ENCODE measurements at regions not wholly inside any gene's neighbourhood (a gene's known extent, or its start where the extent isn't known, plus 50 kb on each side); places are given as distances from the start of the nearest gene placed in this dataset.

DNA sequence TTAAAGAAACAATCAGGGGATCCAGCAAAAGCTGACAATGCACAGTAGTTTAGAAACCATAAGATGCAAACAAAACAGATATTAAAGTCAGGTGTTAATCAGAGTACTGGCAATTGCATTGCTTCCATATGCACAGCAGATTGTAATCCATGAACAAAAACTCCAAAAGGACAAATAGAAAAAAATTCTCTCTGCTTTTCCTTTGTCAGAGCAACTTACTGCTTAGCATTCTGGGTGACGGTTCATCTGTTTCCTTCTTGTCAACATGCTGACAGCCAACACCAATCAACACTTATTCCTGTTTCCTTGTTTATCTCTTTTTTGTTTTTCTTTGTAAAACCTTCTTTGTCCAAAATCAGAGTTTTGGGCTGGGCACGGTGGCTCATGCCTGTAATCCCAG, 473.1 kb downstream of the XIRP2 start:
- no peaks in the 10 kb centered on the region for H3K36me3 ChIP-seq (ENCODE audit: insufficient read depth, low read length)
- ATAC-seq (ENCODE audit: insufficient read depth, low read depth) (no peak), DNase-seq (no peak)
- H2AFZ ChIP-seq (ENCODE audit: low read depth, low read length) = no peak overlapping the region
- no peak overlapping the region for H3K4me3 ChIP-seq (ENCODE audit: low read depth in 1 of 2, low read length in 2 of 2)
- H3K27ac ChIP-seq (ENCODE audit: low read length) = no peak overlapping the region
- H3K9ac ChIP-seq (ENCODE audit: low read depth, low read length) = no peak overlapping the region
- H3K4me1 ChIP-seq (ENCODE audit: insufficient read depth, low read length) = no peaks in the 10 kb centered on the region
- no peaks in the 10 kb centered on the region for H4K20me1 ChIP-seq (ENCODE audit: insufficient read depth, low read length)
- H3K79me2 ChIP-seq (ENCODE audit: insufficient read depth, low read length) = no peaks in the 10 kb centered on the region
- no peak overlapping the region for H3K4me2 ChIP-seq (ENCODE audit: insufficient read depth, low read length)
- TF ChIP-seq, protein P1, sequence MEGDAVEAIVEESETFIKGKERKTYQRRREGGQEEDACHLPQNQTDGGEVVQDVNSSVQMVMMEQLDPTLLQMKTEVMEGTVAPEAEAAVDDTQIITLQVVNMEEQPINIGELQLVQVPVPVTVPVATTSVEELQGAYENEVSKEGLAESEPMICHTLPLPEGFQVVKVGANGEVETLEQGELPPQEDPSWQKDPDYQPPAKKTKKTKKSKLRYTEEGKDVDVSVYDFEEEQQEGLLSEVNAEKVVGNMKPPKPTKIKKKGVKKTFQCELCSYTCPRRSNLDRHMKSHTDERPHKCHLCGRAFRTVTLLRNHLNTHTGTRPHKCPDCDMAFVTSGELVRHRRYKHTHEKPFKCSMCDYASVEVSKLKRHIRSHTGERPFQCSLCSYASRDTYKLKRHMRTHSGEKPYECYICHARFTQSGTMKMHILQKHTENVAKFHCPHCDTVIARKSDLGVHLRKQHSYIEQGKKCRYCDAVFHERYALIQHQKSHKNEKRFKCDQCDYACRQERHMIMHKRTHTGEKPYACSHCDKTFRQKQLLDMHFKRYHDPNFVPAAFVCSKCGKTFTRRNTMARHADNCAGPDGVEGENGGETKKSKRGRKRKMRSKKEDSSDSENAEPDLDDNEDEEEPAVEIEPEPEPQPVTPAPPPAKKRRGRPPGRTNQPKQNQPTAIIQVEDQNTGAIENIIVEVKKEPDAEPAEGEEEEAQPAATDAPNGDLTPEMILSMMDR (IDR thresholded peaks at IDR 0.05; ENCODE audit: borderline replicate concordance, extremely low read depth, low read length, poor library complexity, severe bottlenecking) = no peak
- no peaks in the 10 kb centered on the region for H3K27me3 ChIP-seq (ENCODE audit: insufficient read depth, low read length, poor library complexity)
- no peaks in the 10 kb centered on the region for H3K9me3 ChIP-seq (ENCODE audit: insufficient read depth, low read length, severe bottlenecking)

- no peak for TF ChIP-seq EZH2 (IDR thresholded peaks at IDR 0.05; ENCODE audit: borderline replicate concordance, low read depth, low read length, severe bottlenecking)
- TF ChIP-seq, protein P1 (IDR thresholded peaks at IDR 0.05; ENCODE audit: borderline replicate concordance, extremely low read depth, low read length, poor library complexity, severe bottlenecking) = no peak
- Histone ChIP-seq H3K79me2 (ENCODE audit: insufficient read depth, low read length) (no peaks in the 10 kb centered on the region), H3K27ac (ENCODE audit: low read length) (no peak overlapping the region), H3K27me3 (ENCODE audit: insufficient read depth, low read length, poor library complexity) (no peaks in the 10 kb centered on the region), H3K36me3 (ENCODE audit: insufficient read depth, low read length) (no peaks in the 10 kb centered on the region), H3K4me3 (ENCODE audit: low read depth in 1 of 2, low read length in 2 of 2) (no peak overlapping the region), H2AFZ (ENCODE audit: low read depth, low read length) (no peak overlapping the region), H3K4me2 (ENCODE audit: insufficient read depth, low read length) (no peak overlapping the region), H4K20me1 (ENCODE audit: insufficient read depth, low read length) (no peaks in the 10 kb centered on the region), H3K4me1 (ENCODE audit: insufficient read depth, low read length) (no peaks in the 10 kb centered on the region), H3K9me3 (ENCODE audit: insufficient read depth, low read length, severe bottlenecking) (no peaks in the 10 kb centered on the region), H3K9ac (ENCODE audit: low read depth, low read length) (no peak overlapping the region)
- DNase-seq = no peak
- no peak for ATAC-seq (ENCODE audit: insufficient read depth, low read depth)
Measured at GRCh38 chr2:167355821-167356220, 467.5 kb downstream of the XIRP2 start.

DNA sequence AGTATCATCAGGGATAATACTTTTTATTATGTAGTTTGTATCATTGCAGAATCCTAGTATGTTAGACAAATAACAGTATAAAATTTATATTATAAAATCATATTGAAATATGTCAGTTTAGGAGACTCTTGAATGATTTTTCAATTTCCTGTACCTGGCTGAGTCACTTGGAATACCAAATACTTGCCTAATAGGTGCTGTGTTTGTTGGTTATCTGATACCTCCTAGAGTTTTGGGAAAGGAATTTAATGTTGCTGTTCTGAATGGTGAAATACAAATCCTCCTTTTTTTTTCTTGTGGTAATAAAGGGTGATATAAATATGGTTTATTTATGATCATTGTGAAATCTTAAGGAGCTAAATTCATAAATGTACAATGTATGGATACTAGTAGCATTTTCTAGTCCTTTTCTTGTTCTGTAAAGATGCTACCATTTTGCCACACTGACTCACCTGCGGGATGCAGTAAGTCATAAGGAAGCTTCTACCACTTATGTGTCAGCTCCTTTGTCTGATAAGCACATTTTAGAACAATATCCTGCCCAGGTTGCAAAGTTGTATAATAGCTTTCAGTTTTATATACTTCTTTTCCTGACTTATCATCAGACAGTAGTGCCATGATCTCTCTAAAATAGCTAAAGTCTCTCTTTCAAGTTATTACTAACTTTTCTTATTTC, 465.5 kb downstream of the XIRP2 start:
- H4K20me1 ChIP-seq (ENCODE audit: insufficient read depth, low read length) = no peaks in the 10 kb centered on the region
- no peaks in the 10 kb centered on the region for H3K27me3 ChIP-seq (ENCODE audit: insufficient read depth, low read length, poor library complexity)
- no peak overlapping the region for H3K9ac ChIP-seq (ENCODE audit: low read depth, low read length)
- no peak overlapping the region for H2AFZ ChIP-seq (ENCODE audit: low read depth, low read length)
- no peak overlapping the region for H3K27ac ChIP-seq (ENCODE audit: low read length)
- H3K9me3 ChIP-seq (ENCODE audit: insufficient read depth, low read length, severe bottlenecking) = no peaks in the 10 kb centered on the region
- no peak for TF ChIP-seq EZH2 (IDR thresholded peaks at IDR 0.05; ENCODE audit: borderline replicate concordance, low read depth, low read length, severe bottlenecking)
- TF ChIP-seq, protein P1 (IDR thresholded peaks at IDR 0.05; ENCODE audit: borderline replicate concordance, extremely low read depth, low read length, poor library complexity, severe bottlenecking) = no peak
- ATAC-seq (ENCODE audit: insufficient read depth, low read depth) = no peak
- H3K4me3 ChIP-seq (ENCODE audit: low read depth in 1 of 2, low read length in 2 of 2) = no peak overlapping the region
- no peaks in the 10 kb centered on the region for H3K79me2 ChIP-seq (ENCODE audit: insufficient read depth, low read length)
- no peaks in the 10 kb centered on the region for H3K4me1 ChIP-seq (ENCODE audit: insufficient read depth, low read length)
- H3K36me3 ChIP-seq (ENCODE audit: insufficient read depth, low read length) = no peaks in the 10 kb centered on the region
- no peak for DNase-seq
- H3K4me2 ChIP-seq (ENCODE audit: insufficient read depth, low read length) = no peak overlapping the region

DNA sequence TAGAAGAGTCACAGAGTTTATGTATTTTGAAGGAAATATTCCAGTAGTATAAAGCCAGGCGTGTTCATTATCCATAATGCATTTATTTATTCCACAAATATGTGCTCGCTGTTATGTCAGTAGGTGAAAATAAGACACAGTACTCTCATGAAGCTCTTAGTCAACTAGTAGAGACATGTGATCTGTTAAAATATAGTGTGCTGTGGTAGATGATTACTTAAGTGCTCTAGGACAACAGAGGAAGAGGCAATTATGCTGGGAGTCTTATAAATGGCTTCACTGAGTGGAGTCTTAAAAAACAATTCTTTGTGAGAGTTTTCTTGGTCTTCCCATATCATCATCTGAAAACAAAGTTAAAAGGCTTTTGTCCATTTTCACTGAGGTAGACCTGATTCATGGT, 457.3 kb downstream of the XIRP2 start:
- H3K4me2 ChIP-seq (ENCODE audit: insufficient read depth, low read length) = no peak overlapping the region
- H2AFZ ChIP-seq (ENCODE audit: low read depth, low read length) = no peak overlapping the region
- H3K79me2 ChIP-seq (ENCODE audit: insufficient read depth, low read length) = no peaks in the 10 kb centered on the region
- ATAC-seq (ENCODE audit: insufficient read depth, low read depth) (no peak), DNase-seq (no peak)
- H4K20me1 ChIP-seq (ENCODE audit: insufficient read depth, low read length) = no peaks in the 10 kb centered on the region
- no peaks in the 10 kb centered on the region for H3K9me3 ChIP-seq (ENCODE audit: insufficient read depth, low read length, severe bottlenecking)
- H3K4me1 ChIP-seq (ENCODE audit: insufficient read depth, low read length) = no peaks in the 10 kb centered on the region
- no peak for TF ChIP-seq EZH2 (IDR thresholded peaks at IDR 0.05; ENCODE audit: borderline replicate concordance, low read depth, low read length, severe bottlenecking)
- TF ChIP-seq, protein P1 (IDR thresholded peaks at IDR 0.05; ENCODE audit: borderline replicate concordance, extremely low read depth, low read length, poor library complexity, severe bottlenecking) = no peak
- H3K27ac ChIP-seq (ENCODE audit: low read length) = no peak overlapping the region
- no peaks in the 10 kb centered on the region for H3K27me3 ChIP-seq (ENCODE audit: insufficient read depth, low read length, poor library complexity)
- no peaks in the 10 kb centered on the region for H3K36me3 ChIP-seq (ENCODE audit: insufficient read depth, low read length)
- H3K9ac ChIP-seq (ENCODE audit: low read depth, low read length) = no peak overlapping the region
- H3K4me3 ChIP-seq (ENCODE audit: low read depth in 1 of 2, low read length in 2 of 2) = no peak overlapping the region
